HCT116 (cell line): ENCODE measurements at regions not wholly inside any gene's neighbourhood (a gene's known extent, or its start where the extent isn't known, plus 50 kb on each side); places are given as distances from the start of the nearest gene placed in this dataset.

Source experiments
- ATAC-seq: fragments of 200-7000 bp; cut with Tn5 transposase; 2 replicates; pipeline ENCODE4 v1.9.1; 2020; ENCODE audit warnings: mild to moderate bottlenecking, moderate library complexity
- BruUV-seq: library from RNA; stranded (reverse); fragments of 400-500 nt; replicated peaks from 2 replicates; lab custom pipeline; 2021; lab: Mats Ljungman, UMichigan
- CTCF ChIA-PET: fragments of 300-600 bp; sonication (Branson Sonifier 250); formaldehyde crosslinking; loops from one replicate; lab custom pipeline; 2021; ENCODE audit warnings: antibody characterized with exemption; lab: Charles Lee
- POLR2A ChIA-PET: fragments of 300-600, 350-600 bp; sonication (Branson Sonifier 250); formaldehyde crosslinking; loops from one replicate; lab custom pipeline; 2021; ENCODE audit warnings: antibody characterized with exemption; lab: Charles Lee
- RAD21 ChIA-PET, 2 experiments: fragments of 300-600 bp; sonication (Branson Sonifier 250); formaldehyde crosslinking; loops; one replicate each; lab custom pipeline; 2023; ENCODE audit warnings: low total read pairs in 2 of 2; ENCODE audit not compliant: uncharacterized antibody in 2 of 2, unreplicated experiment in 2 of 2, low non-redundant PET in 1 of 2; lab: Charles Lee
- DNase-seq: peaks from one replicate; pipeline ENCODE4 v3.0.0-alpha.2; 2010; ENCODE audit warnings: low read depth, low spot score
- H2AFZ ChIP-seq: fragments of 200-600 bp; shearing (Covaris generic), sonication (generic); 2 replicates; pipeline ENCODE4 v1.6.1; 2017; ENCODE audit warnings: low read depth, mixed run types, mixed read lengths, antibody characterized with exemption, low read length; ENCODE audit not compliant: poor library complexity, severe bottlenecking
- H3K27ac ChIP-seq: 2 replicates; pipeline ENCODE4 v1.5.1; 2012; ENCODE audit warnings: low read depth, low read length
- H3K27me3 ChIP-seq: fragments of 200-600 bp; sonication (generic); 2 replicates; pipeline ENCODE4 v1.6.1; 2016; ENCODE audit warnings: mixed run types, low read length, mixed read lengths; ENCODE audit not compliant: insufficient read depth
- H3K36me3 ChIP-seq, 2 experiments: fragments of 200-500 bp in 1 of 2; fragments of 200-600 bp in 1 of 2; sonication (Bioruptor generic) in 1 of 2; sonication (generic) in 1 of 2; 2 replicates each; pipeline versions ENCODE4 v1.5.1 to v1.6.1; 2014 to 2016; ENCODE audit warnings: low read length in 2 of 2, inconsistent platforms in 1 of 2, mixed read lengths in 1 of 2, mixed run types in 1 of 2; ENCODE audit not compliant: insufficient read depth in 2 of 2, control insufficient read depth in 1 of 2
- H3K4me1 ChIP-seq, 2 experiments: fragments of 200-600 bp in 1 of 2; sonication (generic) in 1 of 2; 2 replicates each; pipeline versions ENCODE4 v1.5.1 to v1.6.1; 2012 to 2017; ENCODE audit warnings: low read length in 2 of 2, inconsistent platforms in 1 of 2, mild to moderate bottlenecking in 1 of 2, mixed read lengths in 1 of 2, mixed run types in 1 of 2, moderate library complexity in 1 of 2; ENCODE audit not compliant: insufficient read depth in 2 of 2, control insufficient read depth in 1 of 2
- H3K4me2 ChIP-seq: fragments of 200-600 bp; sonication (generic); 2 replicates; pipeline ENCODE4 v1.6.1; 2017; ENCODE audit warnings: mixed run types, low read length, mixed read lengths
- H3K4me3 ChIP-seq, 2 experiments: fragments of 200-600 bp in 1 of 2; sonication (generic) in 1 of 2; replicated peaks in 1 of 2; 2 replicates each; pipeline ENCODE4 v1.5.1; 2011 to 2016; ENCODE audit warnings: low read length in 2 of 2, control low read depth in 1 of 2, low read depth in 1 of 2, mild to moderate bottlenecking in 1 of 2, mixed read lengths in 1 of 2, mixed run types in 1 of 2
- H3K79me2 ChIP-seq: fragments of 200-600 bp; sonication (generic); 2 replicates; pipeline ENCODE4 v1.6.1; 2017; ENCODE audit warnings: mild to moderate bottlenecking, mixed run types, low read length, moderate library complexity, mixed read lengths; ENCODE audit not compliant: insufficient read depth
- H3K9ac ChIP-seq: fragments of 200-600 bp; sonication (generic); 2 replicates; pipeline ENCODE4 v1.6.1; 2016; ENCODE audit warnings: low read length, mixed read lengths
- H3K9me2 ChIP-seq: fragments of 200-600 bp; sonication (generic), shearing (Covaris generic); 2 replicates; pipeline ENCODE4 v1.6.1; 2017; ENCODE audit warnings: mixed run types, mild to moderate bottlenecking, moderate library complexity; ENCODE audit not compliant: insufficient read depth
- H3K9me3 ChIP-seq, 2 experiments: fragments of 200-500 bp in 1 of 2; fragments of 200-600 bp in 1 of 2; sonication (Bioruptor generic) in 1 of 2; sonication (generic) in 1 of 2; 2 replicates each; pipeline ENCODE4 v1.6.1; 2014 to 2017; ENCODE audit warnings: low read length in 2 of 2, mixed read lengths in 2 of 2, inconsistent platforms in 1 of 2, low read depth in 1 of 2, mild to moderate bottlenecking in 1 of 2, mixed run types in 1 of 2, moderate library complexity in 1 of 2; ENCODE audit not compliant: control insufficient read depth in 1 of 2, insufficient read depth in 1 of 2
- H4K20me1 ChIP-seq: fragments of 200-600 bp; sonication (generic), shearing (Covaris generic); 2 replicates; pipeline ENCODE4 v1.6.1; 2017; ENCODE audit warnings: mixed run types, mild to moderate bottlenecking, moderate library complexity; ENCODE audit not compliant: insufficient read depth
- CBX3 ChIP-seq: IDR thresholded peaks from 2 replicates; pipeline ENCODE4 v1.6.1; 2012; ENCODE audit warnings: low read depth
- EGR1 ChIP-seq: IDR thresholded peaks from 2 replicates; pipeline ENCODE4 v1.6.1; 2012; ENCODE audit warnings: low read depth
- ELF1 ChIP-seq: IDR thresholded peaks from 2 replicates; pipeline ENCODE4 v1.6.1; 2012; ENCODE audit warnings: low read depth, borderline replicate concordance
- EZH2 ChIP-seq: fragments of 200-600 bp; sonication (generic); IDR thresholded peaks from 2 replicates; pipeline ENCODE4 v1.6.1; 2017; ENCODE audit warnings: antibody characterized with exemption, mixed run types
- FOSL1 ChIP-seq: IDR thresholded peaks from 2 replicates; pipeline ENCODE4 v1.6.1; 2012; ENCODE audit warnings: low read depth
- JUND ChIP-seq: IDR thresholded peaks from 2 replicates; pipeline ENCODE4 v1.6.1; 2012
- POLR2AphosphoS5 ChIP-seq: IDR thresholded peaks from 2 replicates; pipeline ENCODE4 v1.6.1; 2011; ENCODE audit warnings: mild to moderate bottlenecking, low read depth, low read length, moderate library complexity
- SIN3A ChIP-seq: IDR thresholded peaks from 2 replicates; pipeline ENCODE4 v1.6.1; 2012; ENCODE audit warnings: low read depth
- TCF7L2 ChIP-seq: IDR thresholded peaks from 2 replicates; pipeline ENCODE4 v1.7.0; 2011; ENCODE audit warnings: borderline replicate concordance, inconsistent platforms; ENCODE audit not compliant: insufficient read depth, insufficient read length; ENCODE audit errors: extremely low read depth
- YY1 ChIP-seq: IDR thresholded peaks from 2 replicates; pipeline ENCODE4 v1.6.1; 2011; ENCODE audit warnings: low read length, low read depth, moderate library complexity, mild to moderate bottlenecking; ENCODE audit not compliant: insufficient replicate concordance; ENCODE audit errors: extremely low read depth
- ZFX ChIP-seq: fragments of 450-650 bp; IDR thresholded peaks from 2 replicates; pipeline ENCODE4 v1.6.1; 2017
- ZNF274 ChIP-seq: fragments of 200-500 bp; sonication (Bioruptor generic); IDR thresholded peaks from 2 replicates; pipeline ENCODE4 v1.6.1; 2014; ENCODE audit warnings: mild to moderate bottlenecking, low read depth, low read length, inconsistent platforms
- intact Hi-C: fragments of 100-400 bp; cut with micrococcal nuclease; formaldehyde crosslinking; loops from 2 replicates; pipeline ENCODE4 v1.10.0; 2022
- TF ChIP-seq, protein P1 (sequence below), 3 experiments: fragments of 200-600 bp in 1 of 3; sonication (generic) in 1 of 3; IDR thresholded peaks in 2 of 3; conservative IDR thresholded peaks in 1 of 3; 2 replicates each; pipeline ENCODE4 v1.5.1; 2012 to 2017; ENCODE audit warnings: low read depth in 2 of 3, low read length in 2 of 3, antibody characterized with exemption in 1 of 3, borderline replicate concordance in 1 of 3, control low read depth in 1 of 3, mild to moderate bottlenecking in 1 of 3, mixed read lengths in 1 of 3, mixed run types in 1 of 3, moderate library complexity in 1 of 3; ENCODE audit not compliant: insufficient read depth in 1 of 3
- TF ChIP-seq, protein P2 (sequence below): IDR thresholded peaks from 2 replicates; pipeline ENCODE4 v1.6.1; 2012
- TF ChIP-seq, protein P3 (sequence below): IDR thresholded peaks from 2 replicates; pipeline ENCODE4 v1.6.1; 2011; ENCODE audit warnings: mild to moderate bottlenecking, low read length, moderate library complexity; ENCODE audit not compliant: insufficient replicate concordance; ENCODE audit errors: extremely low read depth

DNA sequence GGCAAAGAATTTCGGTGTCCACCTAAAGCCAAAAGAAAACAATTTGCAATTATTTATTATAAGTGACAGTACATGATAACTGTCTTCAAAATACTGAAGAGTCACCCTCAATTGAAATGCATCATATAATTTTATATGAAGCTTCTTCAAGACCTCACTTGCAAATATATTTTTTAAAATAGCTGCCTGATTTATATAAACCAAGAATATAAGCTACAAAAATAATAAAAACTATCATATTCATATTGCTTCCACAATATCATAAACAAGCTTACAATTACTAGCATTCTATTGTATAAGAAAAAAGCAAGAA is 144.1 kb downstream of the CETN3 start:
- H4K20me1 ChIP-seq = no peaks in the 10 kb centered on the region
- H3K36me3 ChIP-seq = no peaks in the 10 kb centered on the region
- H3K4me1 ChIP-seq = no peaks in the 10 kb centered on the region
- H3K4me2 ChIP-seq = no peak overlapping the region
- peak overlapping the region; percentile 84 for H2AFZ ChIP-seq
- H3K27ac ChIP-seq = no peak overlapping the region
- ATAC-seq = no peak
- RAD21 ChIA-PET = interaction anchor here in 1 of 2 experiments (1.0 kb wide), 1 partner anchor 337 kb away, joined by 4 read pairs; no protein-coding TSS in a partner anchor
- DNase-seq = no peak
- no peaks in the 10 kb centered on the region for H3K9me2 ChIP-seq
- H3K9ac ChIP-seq = no peak overlapping the region
- H3K79me2 ChIP-seq = no peaks in the 10 kb centered on the region
- intact Hi-C loops = loop anchor here (1.0 to 2.0 kb wide), 4 partner anchors 129 to 1536 kb away; no protein-coding TSS in a partner anchor
- POLR2A ChIA-PET = interaction anchor here (0.5 to 0.6 kb wide), 2 partner anchors 491 to 515 kb away, joined by 3 to 7 read pairs; no protein-coding TSS in a partner anchor
- no peaks in the 10 kb centered on the region for H3K9me3 ChIP-seq
- no peak overlapping the region for H3K4me3 ChIP-seq
- CTCF ChIA-PET = interaction anchor here (0.6 to 1.9 kb wide), 15 partner anchors 9 to 1541 kb away, joined by 3 to 36 read pairs (median 3); no protein-coding TSS in a partner anchor
- no peaks in the 10 kb centered on the region for H3K27me3 ChIP-seq
- no TSS peak for BruUV-seq
- no peak for TF ChIP-seq YY1
- TF ChIP-seq ELF1 = no peak
- TF ChIP-seq EGR1 = no peak
- no peak for TF ChIP-seq JUND
- TF ChIP-seq FOSL1 = no peak
- TF ChIP-seq POLR2AphosphoS5 = no peak
- TF ChIP-seq ZNF274 = no peak
- no peak for TF ChIP-seq ZFX
- TF ChIP-seq CBX3 = no peak
- no peak for TF ChIP-seq EZH2
- TF ChIP-seq TCF7L2 = no peak
- TF ChIP-seq SIN3A = no peak
- TF ChIP-seq, protein P1, sequence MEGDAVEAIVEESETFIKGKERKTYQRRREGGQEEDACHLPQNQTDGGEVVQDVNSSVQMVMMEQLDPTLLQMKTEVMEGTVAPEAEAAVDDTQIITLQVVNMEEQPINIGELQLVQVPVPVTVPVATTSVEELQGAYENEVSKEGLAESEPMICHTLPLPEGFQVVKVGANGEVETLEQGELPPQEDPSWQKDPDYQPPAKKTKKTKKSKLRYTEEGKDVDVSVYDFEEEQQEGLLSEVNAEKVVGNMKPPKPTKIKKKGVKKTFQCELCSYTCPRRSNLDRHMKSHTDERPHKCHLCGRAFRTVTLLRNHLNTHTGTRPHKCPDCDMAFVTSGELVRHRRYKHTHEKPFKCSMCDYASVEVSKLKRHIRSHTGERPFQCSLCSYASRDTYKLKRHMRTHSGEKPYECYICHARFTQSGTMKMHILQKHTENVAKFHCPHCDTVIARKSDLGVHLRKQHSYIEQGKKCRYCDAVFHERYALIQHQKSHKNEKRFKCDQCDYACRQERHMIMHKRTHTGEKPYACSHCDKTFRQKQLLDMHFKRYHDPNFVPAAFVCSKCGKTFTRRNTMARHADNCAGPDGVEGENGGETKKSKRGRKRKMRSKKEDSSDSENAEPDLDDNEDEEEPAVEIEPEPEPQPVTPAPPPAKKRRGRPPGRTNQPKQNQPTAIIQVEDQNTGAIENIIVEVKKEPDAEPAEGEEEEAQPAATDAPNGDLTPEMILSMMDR (IDR thresholded peaks at IDR 0.05 in 2 of 3, conservative IDR thresholded peaks at IDR 0.05 in 1 of 3; ENCODE audit: borderline replicate concordance in 1 of 3, insufficient read depth in 1 of 3, low read depth in 2 of 3, low read length in 2 of 3) = no peak
- TF ChIP-seq, protein P2, sequence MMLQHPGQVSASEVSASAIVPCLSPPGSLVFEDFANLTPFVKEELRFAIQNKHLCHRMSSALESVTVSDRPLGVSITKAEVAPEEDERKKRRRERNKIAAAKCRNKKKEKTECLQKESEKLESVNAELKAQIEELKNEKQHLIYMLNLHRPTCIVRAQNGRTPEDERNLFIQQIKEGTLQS = no peak
- TF ChIP-seq, protein P3, sequence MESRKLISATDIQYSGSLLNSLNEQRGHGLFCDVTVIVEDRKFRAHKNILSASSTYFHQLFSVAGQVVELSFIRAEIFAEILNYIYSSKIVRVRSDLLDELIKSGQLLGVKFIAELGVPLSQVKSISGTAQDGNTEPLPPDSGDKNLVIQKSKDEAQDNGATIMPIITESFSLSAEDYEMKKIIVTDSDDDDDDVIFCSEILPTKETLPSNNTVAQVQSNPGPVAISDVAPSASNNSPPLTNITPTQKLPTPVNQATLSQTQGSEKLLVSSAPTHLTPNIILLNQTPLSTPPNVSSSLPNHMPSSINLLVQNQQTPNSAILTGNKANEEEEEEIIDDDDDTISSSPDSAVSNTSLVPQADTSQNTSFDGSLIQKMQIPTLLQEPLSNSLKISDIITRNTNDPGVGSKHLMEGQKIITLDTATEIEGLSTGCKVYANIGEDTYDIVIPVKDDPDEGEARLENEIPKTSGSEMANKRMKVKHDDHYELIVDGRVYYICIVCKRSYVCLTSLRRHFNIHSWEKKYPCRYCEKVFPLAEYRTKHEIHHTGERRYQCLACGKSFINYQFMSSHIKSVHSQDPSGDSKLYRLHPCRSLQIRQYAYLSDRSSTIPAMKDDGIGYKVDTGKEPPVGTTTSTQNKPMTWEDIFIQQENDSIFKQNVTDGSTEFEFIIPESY = no peak
